ENCODE measurements at regions not wholly inside any gene's neighbourhood (a gene's known extent, or its start where the extent isn't known, plus 50 kb on each side); places are given as distances from the start of the nearest gene placed in this dataset.

GRCh38 chr4:151541389-151542071, 132.6 kb downstream of the FHIP1A start:
- TF ChIP-seq CTCF (IDR thresholded peaks at IDR 0.05) = no peak
- no peak for TF ChIP-seq POLR2A (IDR thresholded peaks at IDR 0.05)

All from body of pancreas (tissue), 4 donors.